Thyroid gland (tissue), 4 donors: ENCODE measurements at regions not wholly inside any gene's neighbourhood (a gene's known extent, or its start where the extent isn't known, plus 50 kb on each side); places are given as distances from the start of the nearest gene placed in this dataset.

Experiments
- DNase-seq, 2 donors: peaks; one replicate each; pipeline ENCODE4 v3.0.0-alpha.2; 2019
- H3K27ac ChIP-seq, 3 donors: fragments of 200-600 bp; sonication (generic); 1 replicate in 2 of 3; 2 replicates in 1 of 3; pipeline ENCODE4 v1.5.1; 2016 to 2019; ENCODE audit warnings: mild to moderate bottlenecking in 1 of 3, moderate library complexity in 1 of 3
- H3K27me3 ChIP-seq: fragments of 200-600 bp; sonication (generic); one replicate; pipeline ENCODE4 v1.5.1; 2019
- H3K36me3 ChIP-seq, 2 donors: fragments of 200-600 bp; sonication (generic); one replicate each; pipeline ENCODE4 v1.5.1; 2016 to 2019
- H3K4me1 ChIP-seq, 2 donors: fragments of 200-600 bp; sonication (generic); one replicate each; pipeline ENCODE4 v1.5.1; 2017 to 2019
- H3K4me3 ChIP-seq, 3 donors: fragments of 200-600 bp; sonication (generic); replicated peaks in 1 of 3; 1 replicate in 2 of 3; 2 replicates in 1 of 3; pipeline ENCODE4 v1.5.1; 2016; ENCODE audit warnings: mild to moderate bottlenecking in 1 of 3
- H3K9me3 ChIP-seq: fragments of 200-600 bp; sonication (generic); one replicate; pipeline ENCODE4 v1.5.1; 2017
- CTCF ChIP-seq, 6 experiments: fragments of 200-600 bp in 3 of 6; fragments of 450-650 bp in 3 of 6; sonication (generic) in 3 of 6; IDR thresholded peaks; one replicate each; pipeline ENCODE4 v1.5.1; 2016 to 2019; ENCODE audit warnings: antibody characterized with exemption in 6 of 6, mild to moderate bottlenecking in 2 of 6, inconsistent platforms in 1 of 6, moderate library complexity in 1 of 6
- POLR2A ChIP-seq, 2 donors: fragments of 450-650 bp; IDR thresholded peaks; one replicate each; pipeline ENCODE4 v1.6.1; 2017; ENCODE audit warnings: antibody characterized with exemption in 2 of 2, mild to moderate bottlenecking in 2 of 2, moderate library complexity in 1 of 2
- WGBS, 2 donors: methylation state at CpG; one replicate each; pipeline ENCODE4 v1.1.5; 2017; 5-methylcytosine and 5-hydroxymethylcytosine counted together
- intact Hi-C: fragments of 100-400 bp; cut with DNase I; formaldehyde crosslinking; loops from one replicate; pipeline ENCODE4 v1.15.1; 2023

GRCh38 chr5:56625541-56625940 lies 189.8 kb upstream of the MAP3K1 start:
- Histone ChIP-seq H3K27ac (no peak overlapping the region), H3K36me3 (no peaks in the 10 kb centered on the region), H3K9me3 (no peaks in the 10 kb centered on the region), H3K27me3 (no peaks in the 10 kb centered on the region), H3K4me1 (no peaks in the 10 kb centered on the region), H3K4me3 (no peak overlapping the region)
- DNase-seq = no peak
- intact Hi-C loops = no loop called here
- 85 to 86% methylated on average over 2 of the region's 2 CpGs for WGBS, 2 donors
- TF ChIP-seq POLR2A (IDR thresholded peaks at IDR 0.05) (no peak), CTCF (IDR thresholded peaks at IDR 0.05) (no peak)

- Histone ChIP-seq H3K27ac (no peak overlapping the region), H3K9me3 (no peaks in the 10 kb centered on the region), H3K4me1 (no peaks in the 10 kb centered on the region), H3K27me3 (no peaks in the 10 kb centered on the region), H3K4me3 (no peak overlapping the region), H3K36me3 (no peaks in the 10 kb centered on the region)
- TF ChIP-seq CTCF (IDR thresholded peaks at IDR 0.05) (no peak), POLR2A (IDR thresholded peaks at IDR 0.05) (no peak)
- no peak for DNase-seq
- WGBS, 2 donors = 81 to 96% methylated on average over 1 of the region's 1 CpG
- intact Hi-C loops = no loop called here
Measured at GRCh38 chr5:56624751-56625150, 190.6 kb upstream of the MAP3K1 start.

- DNase-seq = no peak
Measured at GRCh38 chr5:56622141-56622540, 193.2 kb upstream of the MAP3K1 start.

GRCh38 chr5:56620903-56621677 lies 194.3 kb upstream of the MAP3K1 start:
- intact Hi-C loops = no loop called here
- 97 to 99% methylated on average over 3 of the region's 3 CpGs for WGBS, 2 donors

More at GRCh38 chr5:56622141-56622540, 193.2 kb upstream of the MAP3K1 start:
- no peak overlapping the region for H3K4me3 ChIP-seq
- intact Hi-C loops = no loop called here
- 87 to 88% methylated on average over 2 of the region's 2 CpGs for WGBS, 2 donors
- H3K27ac ChIP-seq = no peak overlapping the region
- no peaks in the 10 kb centered on the region for H3K9me3 ChIP-seq
- H3K27me3 ChIP-seq = no peaks in the 10 kb centered on the region
- H3K36me3 ChIP-seq = no peaks in the 10 kb centered on the region
- no peak for TF ChIP-seq CTCF (IDR thresholded peaks at IDR 0.05)
- no peak for TF ChIP-seq POLR2A (IDR thresholded peaks at IDR 0.05)
- peaks cover under 1 to 3% of the 10 kb centered on the region in 2 donors for H3K4me1 ChIP-seq

More at GRCh38 chr5:56620903-56621677, 194.3 kb upstream of the MAP3K1 start:
- H3K36me3 ChIP-seq = no peaks in the 10 kb centered on the region
- no peak overlapping the region for H3K4me3 ChIP-seq
- DNase-seq = no peak
- H3K27ac ChIP-seq = no peak overlapping the region
- H3K9me3 ChIP-seq = no peaks in the 10 kb centered on the region
- peaks cover 11 to 13% of the 10 kb centered on the region in 2 donors for H3K4me1 ChIP-seq
- H3K27me3 ChIP-seq = no peaks in the 10 kb centered on the region
- TF ChIP-seq CTCF (IDR thresholded peaks at IDR 0.05) (no peak), POLR2A (IDR thresholded peaks at IDR 0.05) (no peak)
